ENCODE measurements at regions not wholly inside any gene's neighbourhood (a gene's known extent, or its start where the extent isn't known, plus 50 kb on each side); places are given as distances from the start of the nearest gene placed in this dataset.

DNA sequence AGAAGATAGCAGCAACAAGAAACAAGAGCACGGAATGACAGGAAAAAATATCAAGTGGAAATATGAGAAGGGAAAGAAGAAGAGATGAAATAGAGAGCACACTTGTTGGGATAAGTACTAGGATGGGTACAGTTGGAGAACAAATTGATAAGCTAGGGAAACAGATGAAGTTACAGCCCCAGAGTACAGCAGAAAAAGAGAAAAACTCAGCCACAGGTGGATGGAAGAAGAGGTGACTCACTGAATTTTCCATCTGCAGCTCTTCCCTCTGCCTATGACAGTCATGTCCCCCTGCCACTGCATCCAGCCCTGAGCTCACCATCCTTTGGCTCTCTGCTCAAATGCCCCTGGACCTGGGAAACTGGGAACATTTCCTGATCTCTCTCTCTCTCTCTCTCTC is 209.0 kb downstream of the BCOR start:
- TF ChIP-seq, protein P1, sequence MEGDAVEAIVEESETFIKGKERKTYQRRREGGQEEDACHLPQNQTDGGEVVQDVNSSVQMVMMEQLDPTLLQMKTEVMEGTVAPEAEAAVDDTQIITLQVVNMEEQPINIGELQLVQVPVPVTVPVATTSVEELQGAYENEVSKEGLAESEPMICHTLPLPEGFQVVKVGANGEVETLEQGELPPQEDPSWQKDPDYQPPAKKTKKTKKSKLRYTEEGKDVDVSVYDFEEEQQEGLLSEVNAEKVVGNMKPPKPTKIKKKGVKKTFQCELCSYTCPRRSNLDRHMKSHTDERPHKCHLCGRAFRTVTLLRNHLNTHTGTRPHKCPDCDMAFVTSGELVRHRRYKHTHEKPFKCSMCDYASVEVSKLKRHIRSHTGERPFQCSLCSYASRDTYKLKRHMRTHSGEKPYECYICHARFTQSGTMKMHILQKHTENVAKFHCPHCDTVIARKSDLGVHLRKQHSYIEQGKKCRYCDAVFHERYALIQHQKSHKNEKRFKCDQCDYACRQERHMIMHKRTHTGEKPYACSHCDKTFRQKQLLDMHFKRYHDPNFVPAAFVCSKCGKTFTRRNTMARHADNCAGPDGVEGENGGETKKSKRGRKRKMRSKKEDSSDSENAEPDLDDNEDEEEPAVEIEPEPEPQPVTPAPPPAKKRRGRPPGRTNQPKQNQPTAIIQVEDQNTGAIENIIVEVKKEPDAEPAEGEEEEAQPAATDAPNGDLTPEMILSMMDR (IDR thresholded peaks at IDR 0.05 in 8 of 11, conservative IDR thresholded peaks at IDR 0.05 in 3 of 11), result no peak
- TF ChIP-seq POLR2AphosphoS5 (IDR thresholded peaks at IDR 0.05), result no peak
- TF ChIP-seq POLR2A (IDR thresholded peaks at IDR 0.05), result no peak
- no peaks in the 10 kb centered on the region for H3K27me3 ChIP-seq (replicated peaks in 1 of 7)
- H3K4me3 ChIP-seq, result no peak overlapping the region
- intact Hi-C loops (cut with DNase I; ENCODE audit: low total_unique reads), result no loop called here
- H3K36me3 ChIP-seq, result no peaks in the 10 kb centered on the region
- H3K27ac ChIP-seq, result no peak overlapping the region
- DNase-seq, result no peak
- H3K4me1 ChIP-seq, result peaks cover 0 to 7% (median 3%) of the 10 kb centered on the region in 6 donors
- H3K9me3 ChIP-seq, result no peaks in the 10 kb centered on the region
- 81 to 92% (median 90%) methylated on average over 1 of the region's 1 CpG for WGBS, 5 donors

DNA sequence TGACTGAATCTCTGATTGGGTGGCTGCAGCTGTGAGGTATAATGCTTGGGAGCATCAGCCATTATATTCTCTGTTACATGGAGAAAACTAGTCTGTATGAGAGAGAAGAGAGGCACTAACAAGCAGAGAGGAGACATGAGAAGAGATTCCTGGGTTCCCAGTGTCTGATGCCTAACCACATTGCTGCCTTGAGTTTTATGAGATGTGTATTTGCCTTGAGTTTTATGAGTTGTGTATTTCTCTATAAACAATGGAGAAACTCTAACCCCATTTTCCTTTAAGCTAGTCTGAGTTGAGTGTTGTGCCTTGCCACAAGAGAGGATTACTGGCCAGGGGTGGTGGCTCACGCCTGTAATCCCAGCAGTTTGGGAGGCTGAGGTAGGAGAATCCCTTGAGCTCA is 208.1 kb downstream of the BCOR start:
- TF ChIP-seq POLR2A (IDR thresholded peaks at IDR 0.05) (no peak), POLR2AphosphoS5 (IDR thresholded peaks at IDR 0.05) (no peak)
- TF ChIP-seq, protein P1 (IDR thresholded peaks at IDR 0.05 in 8 of 11, conservative IDR thresholded peaks at IDR 0.05 in 3 of 11), result no peak
- WGBS, 5 donors, result 67 to 100% (median 93%) methylated on average over 1 of the region's 1 CpG
- no peak for DNase-seq
- Histone ChIP-seq H3K4me1 (peaks cover 0 to 14% (median 6%) of the 10 kb centered on the region in 6 donors), H3K9me3 (no peaks in the 10 kb centered on the region), H3K27me3 (replicated peaks in 1 of 7) (no peaks in the 10 kb centered on the region), H3K36me3 (no peaks in the 10 kb centered on the region), H3K4me3 (no peak overlapping the region), H3K27ac (no peak overlapping the region)
- intact Hi-C loops (cut with DNase I; ENCODE audit: low total_unique reads), result no loop called here

DNA sequence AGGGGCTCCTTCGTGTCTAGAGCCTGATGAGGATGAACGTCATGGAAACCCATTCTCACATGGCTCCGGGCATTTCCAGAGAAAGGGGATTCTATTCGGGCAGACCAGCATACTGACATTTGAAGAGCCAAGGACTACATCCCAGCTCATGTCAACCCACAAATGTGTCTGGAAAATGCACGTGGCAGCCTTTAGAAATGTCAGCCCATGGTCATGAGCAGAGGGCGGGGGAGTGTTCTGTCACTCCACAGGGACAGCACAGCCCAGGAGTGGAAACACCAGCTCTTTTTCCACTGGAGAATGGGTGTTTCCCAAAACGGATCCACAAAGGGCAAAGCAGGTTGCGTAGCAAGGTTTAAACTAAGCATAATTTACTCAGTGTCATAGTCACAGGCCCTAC is 207.0 kb downstream of the BCOR start:
- DNase-seq, result no peak
- WGBS, 5 donors, result 82 to 96% (median 86%) methylated on average over 4 to 8 of the region's 8 CpGs

DNA sequence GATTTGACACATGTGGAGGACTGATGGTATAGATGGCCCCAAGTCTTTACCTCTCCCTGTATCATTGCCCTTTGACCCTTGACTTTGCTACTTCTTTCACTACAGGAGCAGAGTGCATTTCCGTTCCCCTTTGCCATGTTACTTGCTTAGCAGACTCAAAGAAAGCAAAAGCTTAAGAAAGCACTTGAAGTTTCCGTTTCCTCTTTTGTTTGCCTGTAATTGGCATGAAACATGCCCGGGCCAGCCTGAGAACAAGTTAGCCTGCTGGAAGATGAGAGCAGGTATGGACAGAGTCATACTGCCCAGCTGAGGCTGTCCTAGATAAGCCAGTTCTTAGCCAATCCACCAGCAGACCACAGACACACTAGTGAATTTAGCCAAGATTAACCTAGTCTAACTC is 206.0 kb downstream of the BCOR start:
- no peak for DNase-seq
- Histone ChIP-seq H3K27ac (peak overlapping the region in 1 of 8 donors; percentile 51), H3K36me3 (no peaks in the 10 kb centered on the region), H3K4me1 (peaks cover 0 to 21% (median 7%) of the 10 kb centered on the region in 6 donors), H3K27me3 (replicated peaks in 1 of 7) (no peaks in the 10 kb centered on the region), H3K4me3 (no peak overlapping the region), H3K9me3 (no peaks in the 10 kb centered on the region)
- intact Hi-C loops (cut with DNase I; ENCODE audit: low total_unique reads), result no loop called here
- WGBS, 5 donors, result 17 to 56% (median 30%) methylated on average over 3 of the region's 3 CpGs
- TF ChIP-seq POLR2A (IDR thresholded peaks at IDR 0.05) (no peak), POLR2AphosphoS5 (IDR thresholded peaks at IDR 0.05) (no peak)
- TF ChIP-seq, protein P1 (IDR thresholded peaks at IDR 0.05 in 8 of 11, conservative IDR thresholded peaks at IDR 0.05 in 3 of 11), result no peak

More for the DNA sequence above, 207.0 kb downstream of the BCOR start:
- Histone ChIP-seq H3K9me3 (no peaks in the 10 kb centered on the region), H3K27ac (no peak overlapping the region), H3K36me3 (no peaks in the 10 kb centered on the region), H3K4me1 (peaks cover 0 to 21% (median 7%) of the 10 kb centered on the region in 6 donors), H3K27me3 (replicated peaks in 1 of 7) (no peaks in the 10 kb centered on the region), H3K4me3 (no peak overlapping the region)
- intact Hi-C loops (cut with DNase I; ENCODE audit: low total_unique reads), result no loop called here
- TF ChIP-seq POLR2A (IDR thresholded peaks at IDR 0.05) (no peak), POLR2AphosphoS5 (IDR thresholded peaks at IDR 0.05) (no peak)
- TF ChIP-seq, protein P1 (IDR thresholded peaks at IDR 0.05 in 8 of 11, conservative IDR thresholded peaks at IDR 0.05 in 3 of 11), result no peak

Measured in spleen (tissue), 11 donors.